GM03348 (cell line): ENCODE measurements at regions not wholly inside any gene's neighbourhood (a gene's known extent, or its start where the extent isn't known, plus 50 kb on each side); places are given as distances from the start of the nearest gene placed in this dataset.

ENCODE experiments used
- DNase-seq: peaks from one replicate; pipeline ENCODE4 v3.0.0; 2012; ENCODE audit warnings: low spot score

DNA sequence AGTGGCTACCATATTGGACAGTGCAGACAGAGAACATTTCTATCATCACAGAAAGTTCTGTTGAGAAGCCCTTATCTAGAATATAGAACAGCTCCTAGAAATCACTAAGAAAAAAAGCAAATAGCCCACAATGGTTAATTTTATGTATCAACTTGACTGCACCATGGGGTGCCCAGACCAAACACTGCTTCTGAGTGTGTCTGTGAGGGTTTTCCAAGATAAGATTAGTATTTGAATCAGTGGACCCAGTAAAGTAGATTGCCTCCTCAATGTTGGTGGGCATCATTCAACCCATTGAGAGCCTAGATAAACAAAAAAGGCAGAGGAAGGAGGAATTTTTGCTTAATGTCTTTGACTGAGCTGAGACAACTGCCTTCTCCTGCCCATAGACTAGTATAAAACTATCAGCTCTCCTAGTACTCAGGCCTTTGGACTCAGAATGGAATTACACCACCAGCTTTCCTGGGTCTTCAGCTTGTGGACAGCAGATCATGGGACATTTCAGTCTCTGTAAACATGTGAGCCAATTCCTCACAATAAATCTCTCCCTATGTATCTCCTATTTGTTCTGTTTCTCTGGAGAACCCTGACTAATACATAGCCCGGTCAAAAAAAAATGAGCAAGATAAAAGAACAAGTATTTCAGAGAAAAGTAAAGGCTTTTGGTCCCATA is 55.9 kb upstream of the OXTR start:
- DNase-seq, result no peak

GRCh38 chr3:8824238-8824637 is 54.8 kb upstream of the OXTR start:
- no peak for DNase-seq

GRCh38 chr3:8822141-8822540 is 52.7 kb upstream of the OXTR start:
- DNase-seq, result peak; percentile 44
